ENCODE measurements at regions not wholly inside any gene's neighbourhood (a gene's known extent, or its start where the extent isn't known, plus 50 kb on each side); places are given as distances from the start of the nearest gene placed in this dataset.
A peak's percentile ranks its signal among the peaks of the same experiment; 100 is the strongest.

DNA sequence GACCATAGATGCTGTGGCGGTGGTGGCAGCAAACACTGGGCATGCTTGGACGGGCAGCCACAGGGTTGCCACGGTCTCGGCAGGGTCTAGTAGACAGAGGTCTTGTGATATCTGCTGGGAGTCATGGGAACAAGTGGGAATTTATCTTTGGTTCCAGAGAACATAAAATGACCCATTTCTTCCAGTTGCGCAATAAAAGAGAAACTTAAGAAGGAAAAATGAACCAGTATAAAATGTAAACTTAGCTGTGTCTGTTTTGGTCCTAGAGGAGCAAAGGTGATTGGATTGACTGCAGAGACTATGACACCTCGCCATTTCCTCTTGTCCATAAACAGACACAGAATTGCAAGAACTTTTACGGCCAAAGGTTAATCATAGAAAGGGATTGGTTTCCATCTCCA lies 132.6 kb upstream of the RBBP8 start:
- CTCF ChIA-PET: interaction anchor here (0.8 to 4.2 kb wide), 5 partner anchors 14 to 902 kb away, joined by 3 to 37 read pairs (median 3); no protein-coding TSS in a partner anchor
- H3K9me3 ChIP-seq (ENCODE audit: control insufficient read depth in 1 of 2, insufficient read depth in 1 of 2, low read depth in 1 of 2, low read length in 2 of 2): no peaks in the 10 kb centered on the region

More for the DNA sequence above, 132.6 kb upstream of the RBBP8 start:
- H3K4me3 ChIP-seq (replicated peaks in 1 of 2; ENCODE audit: low read depth in 1 of 2, low read length in 2 of 2): no peak overlapping the region
- ChIA-PET POLR2A (no interaction called here), RAD21 (ENCODE audit: low non-redundant PET in 1 of 2, low total read pairs in 2 of 2, uncharacterized antibody in 2 of 2, unreplicated experiment in 2 of 2) (no interaction called here)
- no peaks in the 10 kb centered on the region for H3K36me3 ChIP-seq (ENCODE audit: control insufficient read depth in 1 of 2, insufficient read depth in 2 of 2, low read length in 2 of 2)
- H3K4me1 ChIP-seq (ENCODE audit: control insufficient read depth in 1 of 2, insufficient read depth in 2 of 2, low read length in 2 of 2): peaks cover 0 to 4% of the 10 kb centered on the region in 2 experiments; a peak in 2 of 4 replicates
- no peaks in the 10 kb centered on the region for H4K20me1 ChIP-seq (ENCODE audit: insufficient read depth)
- H3K9ac ChIP-seq (ENCODE audit: low read length): no peak overlapping the region
- DNase-seq (ENCODE audit: low read depth, low spot score) (no peak), ATAC-seq (no peak)
- no peaks in the 10 kb centered on the region for H3K9me2 ChIP-seq (ENCODE audit: insufficient read depth)
- H2AFZ ChIP-seq (ENCODE audit: low read depth, low read length, poor library complexity, severe bottlenecking): no peak overlapping the region
- intact Hi-C loops (cut with micrococcal nuclease): no loop called here
- no peaks in the 10 kb centered on the region for H3K79me2 ChIP-seq (ENCODE audit: insufficient read depth, low read length)
- no TSS peak for BruUV-seq (replicated peaks)
- no peak overlapping the region for H3K4me2 ChIP-seq (ENCODE audit: low read length)
- TF ChIP-seq CEBPB (IDR thresholded peaks at IDR 0.05; ENCODE audit: low read depth): peak; percentile 51; the same call in 1 of the 2 replicates
- no peak for TF ChIP-seq POLR2A (IDR thresholded peaks at IDR 0.05; ENCODE audit: borderline replicate concordance, extremely low read depth, insufficient read depth, insufficient read length)
- TF ChIP-seq, protein P1, sequence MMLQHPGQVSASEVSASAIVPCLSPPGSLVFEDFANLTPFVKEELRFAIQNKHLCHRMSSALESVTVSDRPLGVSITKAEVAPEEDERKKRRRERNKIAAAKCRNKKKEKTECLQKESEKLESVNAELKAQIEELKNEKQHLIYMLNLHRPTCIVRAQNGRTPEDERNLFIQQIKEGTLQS (IDR thresholded peaks at IDR 0.05): no peak
- no peak for TF ChIP-seq SIN3A (IDR thresholded peaks at IDR 0.05; ENCODE audit: low read depth)
- TF ChIP-seq, protein P2, sequence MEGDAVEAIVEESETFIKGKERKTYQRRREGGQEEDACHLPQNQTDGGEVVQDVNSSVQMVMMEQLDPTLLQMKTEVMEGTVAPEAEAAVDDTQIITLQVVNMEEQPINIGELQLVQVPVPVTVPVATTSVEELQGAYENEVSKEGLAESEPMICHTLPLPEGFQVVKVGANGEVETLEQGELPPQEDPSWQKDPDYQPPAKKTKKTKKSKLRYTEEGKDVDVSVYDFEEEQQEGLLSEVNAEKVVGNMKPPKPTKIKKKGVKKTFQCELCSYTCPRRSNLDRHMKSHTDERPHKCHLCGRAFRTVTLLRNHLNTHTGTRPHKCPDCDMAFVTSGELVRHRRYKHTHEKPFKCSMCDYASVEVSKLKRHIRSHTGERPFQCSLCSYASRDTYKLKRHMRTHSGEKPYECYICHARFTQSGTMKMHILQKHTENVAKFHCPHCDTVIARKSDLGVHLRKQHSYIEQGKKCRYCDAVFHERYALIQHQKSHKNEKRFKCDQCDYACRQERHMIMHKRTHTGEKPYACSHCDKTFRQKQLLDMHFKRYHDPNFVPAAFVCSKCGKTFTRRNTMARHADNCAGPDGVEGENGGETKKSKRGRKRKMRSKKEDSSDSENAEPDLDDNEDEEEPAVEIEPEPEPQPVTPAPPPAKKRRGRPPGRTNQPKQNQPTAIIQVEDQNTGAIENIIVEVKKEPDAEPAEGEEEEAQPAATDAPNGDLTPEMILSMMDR (IDR thresholded peaks at IDR 0.05 in 2 of 3, conservative IDR thresholded peaks at IDR 0.05 in 1 of 3; ENCODE audit: borderline replicate concordance in 1 of 3, insufficient read depth in 1 of 3, low read depth in 2 of 3, low read length in 2 of 3): no peak
- H3K27me3 ChIP-seq (ENCODE audit: insufficient read depth, low read length): no peaks in the 10 kb centered on the region
- H3K27ac ChIP-seq (ENCODE audit: low read depth, low read length): no peak overlapping the region

Measured in HCT116 (cell line).